ENCODE measurements at regions not wholly inside any gene's neighbourhood (a gene's known extent, or its start where the extent isn't known, plus 50 kb on each side); places are given as distances from the start of the nearest gene placed in this dataset.
A peak's percentile ranks its signal among the peaks of the same experiment; 100 is the strongest.

DNA sequence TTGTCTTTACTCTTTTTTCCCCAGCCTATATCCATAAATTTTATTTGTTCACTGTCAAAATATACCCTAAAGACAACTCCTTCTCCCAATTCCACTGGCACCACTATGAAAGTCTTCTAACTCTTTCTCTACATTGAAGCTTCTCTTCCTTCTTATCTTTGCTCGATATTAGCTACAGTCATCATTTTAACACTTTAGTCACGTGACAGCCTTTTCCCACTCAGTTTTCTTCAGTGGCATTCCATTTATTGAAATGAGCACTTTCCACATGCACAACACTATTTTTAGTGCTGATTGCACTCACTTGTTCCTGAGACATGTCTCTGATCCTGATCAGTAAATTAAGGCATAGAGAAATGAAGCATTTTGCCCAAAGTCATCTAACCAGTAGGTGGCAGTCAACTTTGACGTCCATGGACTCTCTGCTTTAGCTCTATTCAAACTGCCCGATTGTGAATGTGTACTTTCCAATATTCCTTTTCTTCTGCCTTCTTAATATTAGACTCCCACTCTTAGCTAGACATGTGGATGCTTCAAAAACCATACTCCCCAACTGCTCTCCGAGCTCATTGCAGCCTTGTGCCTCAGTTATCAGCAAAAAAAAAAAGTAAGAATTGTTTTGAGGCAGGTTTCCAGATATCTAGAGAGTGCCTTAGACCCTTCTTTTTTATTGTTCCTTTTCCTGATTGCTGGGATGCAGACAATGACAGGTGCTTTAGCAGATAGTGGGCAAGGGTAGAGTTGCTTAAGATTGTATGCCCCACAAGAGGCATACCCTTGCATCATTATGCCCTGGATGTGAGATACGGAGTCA lies 394.4 kb upstream of the ADGRL3 start:
- no peak for TF ChIP-seq EGR1 (IDR thresholded peaks at IDR 0.05)
- no peak for TF ChIP-seq FOXM1 (IDR thresholded peaks at IDR 0.05; ENCODE audit: borderline replicate concordance, low read depth)
- no peak for TF ChIP-seq EP300 (IDR thresholded peaks at IDR 0.05; ENCODE audit: borderline replicate concordance)
- TF ChIP-seq TAF1 (IDR thresholded peaks at IDR 0.05; ENCODE audit: low read depth): no peak
- no peak for TF ChIP-seq TCF12 (IDR thresholded peaks at IDR 0.05; ENCODE audit: low read depth)
- TF ChIP-seq, protein P1, sequence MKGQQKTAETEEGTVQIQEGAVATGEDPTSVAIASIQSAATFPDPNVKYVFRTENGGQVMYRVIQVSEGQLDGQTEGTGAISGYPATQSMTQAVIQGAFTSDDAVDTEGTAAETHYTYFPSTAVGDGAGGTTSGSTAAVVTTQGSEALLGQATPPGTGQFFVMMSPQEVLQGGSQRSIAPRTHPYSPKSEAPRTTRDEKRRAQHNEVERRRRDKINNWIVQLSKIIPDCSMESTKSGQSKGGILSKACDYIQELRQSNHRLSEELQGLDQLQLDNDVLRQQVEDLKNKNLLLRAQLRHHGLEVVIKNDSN (IDR thresholded peaks at IDR 0.05): no peak
- no peak for TF ChIP-seq CREB1 (IDR thresholded peaks at IDR 0.05; ENCODE audit: low read depth)
- TF ChIP-seq, protein P2, sequence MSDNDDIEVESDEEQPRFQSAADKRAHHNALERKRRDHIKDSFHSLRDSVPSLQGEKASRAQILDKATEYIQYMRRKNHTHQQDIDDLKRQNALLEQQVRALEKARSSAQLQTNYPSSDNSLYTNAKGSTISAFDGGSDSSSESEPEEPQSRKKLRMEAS (IDR thresholded peaks at IDR 0.05): no peak
- TF ChIP-seq RAD21 (IDR thresholded peaks at IDR 0.05; ENCODE audit: low read depth): peak; percentile 63
- no peak for TF ChIP-seq CEBPB (IDR thresholded peaks at IDR 0.05)
- TF ChIP-seq TEAD4 (IDR thresholded peaks at IDR 0.05): no peak

Data from Ishikawa (cell line).